MCF 10A (cell line): ENCODE measurements at regions not wholly inside any gene's neighbourhood (a gene's known extent, or its start where the extent isn't known, plus 50 kb on each side); places are given as distances from the start of the nearest gene placed in this dataset.
"Not testable (repeated sequence)": the region's sequence is repeated elsewhere in the genome, so short reads cannot be mapped to it uniquely, and the experiment has no call there.

Source experiments
- BruUV-seq: library from RNA; stranded (reverse); fragments of 400-500 nt; replicated peaks from 2 replicates; lab custom pipeline; 2021; lab: Mats Ljungman, UMichigan
- CTCF ChIA-PET: fragments of 300-600 bp; sonication (Branson Sonifier 250); formaldehyde crosslinking; extraction: SDS; loops from one replicate; lab custom pipeline; 2021; ENCODE audit warnings: antibody characterized with exemption, inconsistent platforms; lab: Yijun Ruan, JAX
- POLR2A ChIA-PET: fragments of 300-600, 350-650 bp; sonication (Branson Sonifier 250); formaldehyde crosslinking; extraction: SDS; loops from one replicate; lab custom pipeline; 2020; ENCODE audit warnings: antibody characterized with exemption, inconsistent platforms; lab: Yijun Ruan, JAX
- DNase-seq: peaks from one replicate; pipeline ENCODE4 v3.0.0-alpha.2; 2018; ENCODE audit not compliant: unreplicated experiment
- H3K27ac Mint-ChIP-seq: one replicate; pipeline ENCODE4 v1.8.0; 2022; ENCODE audit warnings: mild to moderate bottlenecking, low read depth, mixed read lengths; ENCODE audit not compliant: unreplicated experiment
- H3K27me3 Mint-ChIP-seq: one replicate; pipeline ENCODE4 v1.8.0; 2022; ENCODE audit warnings: mixed read lengths; ENCODE audit not compliant: insufficient read depth, unreplicated experiment
- H3K36me3 Mint-ChIP-seq: one replicate; pipeline ENCODE4 v1.8.0; 2022; ENCODE audit warnings: mild to moderate bottlenecking, moderate library complexity, mixed read lengths; ENCODE audit not compliant: insufficient read depth, unreplicated experiment
- H3K4me1 Mint-ChIP-seq: one replicate; pipeline ENCODE4 v1.8.0; 2022; ENCODE audit warnings: mixed read lengths; ENCODE audit not compliant: insufficient read depth, unreplicated experiment
- H3K4me3 Mint-ChIP-seq: one replicate; pipeline ENCODE4 v1.8.0; 2022; ENCODE audit warnings: mild to moderate bottlenecking, moderate library complexity, mixed read lengths; ENCODE audit not compliant: unreplicated experiment
- H3K9me3 Mint-ChIP-seq: one replicate; pipeline ENCODE4 v1.8.0; 2022; ENCODE audit warnings: mixed read lengths; ENCODE audit not compliant: unreplicated experiment
- intact Hi-C: fragments of 100-400 bp; cut with micrococcal nuclease; formaldehyde crosslinking; loops from 2 replicates; pipeline ENCODE4 v1.14.1; 2022
- TF ChIP-seq, protein P1 (sequence below): fragments of 200-600 bp; IDR thresholded peaks from one replicate; pipeline ENCODE4 v1.8.0; 2022; ENCODE audit warnings: antibody characterized with exemption, mild to moderate bottlenecking; ENCODE audit not compliant: unreplicated experiment

DNA sequence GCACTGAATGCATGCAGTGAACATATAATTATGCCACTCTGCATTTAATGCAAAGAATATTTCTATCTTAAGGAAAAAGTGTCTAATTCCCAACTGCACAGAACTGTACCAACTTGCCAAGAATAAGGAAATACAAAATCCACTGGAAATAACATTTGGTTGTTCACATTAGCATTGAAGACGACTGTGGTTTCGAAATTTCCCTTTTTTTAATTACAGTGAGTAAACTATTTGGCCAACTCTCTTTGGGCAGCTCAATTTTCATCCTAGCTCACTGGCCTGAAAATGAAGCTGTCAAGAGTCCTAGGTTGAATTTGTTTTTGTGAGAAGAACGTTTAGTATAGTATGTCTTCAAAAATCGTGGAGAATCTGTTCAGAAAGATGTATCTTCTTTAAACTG, 81.6 kb upstream of the MID1 start:
- CTCF ChIA-PET = interaction anchor here (3.3 kb wide), 1 partner anchor 21 kb away, joined by 16 read pairs; no protein-coding TSS in a partner anchor
- H3K4me3 Mint-ChIP-seq = no peak overlapping the region
- TF ChIP-seq, protein P1, sequence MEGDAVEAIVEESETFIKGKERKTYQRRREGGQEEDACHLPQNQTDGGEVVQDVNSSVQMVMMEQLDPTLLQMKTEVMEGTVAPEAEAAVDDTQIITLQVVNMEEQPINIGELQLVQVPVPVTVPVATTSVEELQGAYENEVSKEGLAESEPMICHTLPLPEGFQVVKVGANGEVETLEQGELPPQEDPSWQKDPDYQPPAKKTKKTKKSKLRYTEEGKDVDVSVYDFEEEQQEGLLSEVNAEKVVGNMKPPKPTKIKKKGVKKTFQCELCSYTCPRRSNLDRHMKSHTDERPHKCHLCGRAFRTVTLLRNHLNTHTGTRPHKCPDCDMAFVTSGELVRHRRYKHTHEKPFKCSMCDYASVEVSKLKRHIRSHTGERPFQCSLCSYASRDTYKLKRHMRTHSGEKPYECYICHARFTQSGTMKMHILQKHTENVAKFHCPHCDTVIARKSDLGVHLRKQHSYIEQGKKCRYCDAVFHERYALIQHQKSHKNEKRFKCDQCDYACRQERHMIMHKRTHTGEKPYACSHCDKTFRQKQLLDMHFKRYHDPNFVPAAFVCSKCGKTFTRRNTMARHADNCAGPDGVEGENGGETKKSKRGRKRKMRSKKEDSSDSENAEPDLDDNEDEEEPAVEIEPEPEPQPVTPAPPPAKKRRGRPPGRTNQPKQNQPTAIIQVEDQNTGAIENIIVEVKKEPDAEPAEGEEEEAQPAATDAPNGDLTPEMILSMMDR = no peak
- intact Hi-C loops = no loop called here
- POLR2A ChIA-PET = interaction anchor here (1.3 kb wide), 1 partner anchor 19 kb away, joined by 4 read pairs; no protein-coding TSS in a partner anchor
- H3K27ac Mint-ChIP-seq = no peak overlapping the region
- no TSS peak for BruUV-seq
- peaks cover 39% of the 10 kb centered on the region for H3K27me3 Mint-ChIP-seq
- DNase-seq = no peak
- no peaks in the 10 kb centered on the region for H3K4me1 Mint-ChIP-seq
- no peaks in the 10 kb centered on the region for H3K36me3 Mint-ChIP-seq
- no peaks in the 10 kb centered on the region for H3K9me3 Mint-ChIP-seq

DNA sequence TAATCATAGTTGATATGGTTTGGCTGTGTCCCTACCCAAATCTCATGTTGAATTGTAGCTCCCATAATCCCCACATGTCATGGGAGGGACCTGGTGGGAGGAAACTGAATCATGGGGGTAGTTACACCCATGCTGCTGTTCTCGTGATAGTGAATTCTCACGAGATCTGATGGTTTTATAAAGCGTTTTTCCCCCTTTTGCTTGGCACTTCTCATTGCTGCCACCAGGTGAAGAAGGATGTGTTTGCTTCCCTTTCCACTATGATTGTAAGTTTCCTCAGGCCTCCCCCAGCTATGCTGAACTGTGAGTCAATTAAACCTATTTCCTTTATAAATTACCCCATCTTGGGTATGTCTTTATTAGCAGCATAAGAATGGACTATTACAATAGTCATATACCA, 86.0 kb upstream of the MID1 start:
- peaks cover 40% of the 10 kb centered on the region for H3K27me3 Mint-ChIP-seq
- H3K36me3 Mint-ChIP-seq, DNase-seq, POLR2A ChIA-PET, intact Hi-C loops, BruUV-seq, H3K4me3 Mint-ChIP-seq, H3K27ac Mint-ChIP-seq, H3K9me3 Mint-ChIP-seq, H3K4me1 Mint-ChIP-seq: not testable (repeated sequence)
- CTCF ChIA-PET = interaction anchor here (0.6 kb wide), 1 partner anchor 834 kb away, joined by 3 read pairs; no protein-coding TSS in a partner anchor

DNA sequence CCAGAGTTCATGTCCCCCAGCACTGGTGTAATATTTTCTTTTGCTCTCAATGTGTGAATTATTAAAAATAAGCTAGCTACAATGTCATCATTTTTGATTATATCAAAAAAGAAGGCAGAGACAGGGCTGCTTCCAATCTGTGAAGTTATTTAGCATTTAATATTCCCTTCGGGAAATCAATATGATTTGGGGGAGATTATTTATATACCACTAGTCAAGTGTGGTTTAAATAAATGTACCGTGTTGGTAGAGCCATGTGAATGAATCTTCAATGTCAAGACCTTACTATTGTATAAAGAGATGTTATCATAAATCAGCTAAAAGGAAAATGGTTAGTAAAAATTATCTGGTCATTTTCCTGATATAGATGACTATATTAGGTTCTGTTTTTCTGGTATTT, 87.4 kb upstream of the MID1 start:
- TF ChIP-seq, protein P1 = no peak
- no peak for DNase-seq
- no peak overlapping the region for H3K4me3 Mint-ChIP-seq
- ChIA-PET POLR2A (no interaction called here), CTCF (interaction anchor here (0.6 to 3.0 kb wide), 5 partner anchors 15 to 604 kb away, joined by 3 to 9 read pairs (median 3); no protein-coding TSS in a partner anchor)
- no peaks in the 10 kb centered on the region for H3K4me1 Mint-ChIP-seq
- H3K27me3 Mint-ChIP-seq = peaks cover 41% of the 10 kb centered on the region
- no peak overlapping the region for H3K27ac Mint-ChIP-seq
- no peaks in the 10 kb centered on the region for H3K36me3 Mint-ChIP-seq
- no TSS peak for BruUV-seq
- intact Hi-C loops = no loop called here
- no peaks in the 10 kb centered on the region for H3K9me3 Mint-ChIP-seq

DNA sequence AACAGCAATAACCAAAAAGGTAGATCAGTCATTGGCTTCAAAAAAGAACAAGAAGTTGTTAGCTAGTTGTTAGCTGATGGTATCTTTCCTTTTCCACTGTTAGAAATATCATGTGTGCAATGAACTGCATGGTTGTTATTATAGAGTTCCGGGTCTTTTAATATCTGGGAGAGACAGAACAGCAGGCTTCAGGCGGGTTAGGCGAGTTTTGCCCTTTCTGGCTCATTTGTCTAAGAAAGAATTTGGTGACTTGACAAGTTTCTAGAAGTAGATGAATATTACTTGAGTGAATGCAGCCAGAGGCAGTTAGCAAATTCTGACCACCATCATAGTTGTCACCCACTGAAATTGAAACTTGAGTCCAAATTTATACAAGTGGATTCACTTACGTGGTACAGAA, 88.9 kb upstream of the MID1 start:
- Mint-ChIP-seq H3K4me3 (no peak overlapping the region), H3K4me1 (no peaks in the 10 kb centered on the region), H3K27me3 (peaks cover 41% of the 10 kb centered on the region), H3K9me3 (no peaks in the 10 kb centered on the region), H3K36me3 (no peaks in the 10 kb centered on the region), H3K27ac (no peak overlapping the region)
- BruUV-seq = no TSS peak
- CTCF ChIA-PET = interaction anchor here (0.6 to 3.0 kb wide), 5 partner anchors 10 to 1733 kb away, joined by 3 to 8 read pairs (median 3); no protein-coding TSS in a partner anchor
- no peak for DNase-seq
- intact Hi-C loops = no loop called here
- POLR2A ChIA-PET = no interaction called here
- TF ChIP-seq, protein P1 = no peak
